AG04450 (cell line): ENCODE measurements at regions not wholly inside any gene's neighbourhood (a gene's known extent, or its start where the extent isn't known, plus 50 kb on each side); places are given as distances from the start of the nearest gene placed in this dataset.

Source experiments
- CTCF ChIA-PET: fragments of 300-600, 350-600 bp; formaldehyde crosslinking; extraction: SDS; loops from one replicate; lab custom pipeline; 2022; ENCODE audit warnings: antibody characterized with exemption, inconsistent platforms; lab: Charles Lee
- POLR2A ChIA-PET: fragments of 350-600 bp; formaldehyde crosslinking; extraction: SDS; loops from one replicate; lab custom pipeline; 2021; ENCODE audit warnings: antibody characterized with exemption, inconsistent platforms; lab: Yijun Ruan, JAX
- DNase-seq: peaks from one replicate; pipeline ENCODE4 v3.0.0-alpha.2; 2011; ENCODE audit warnings: low read depth, low spot score
- H3K27ac ChIP-seq: one replicate; pipeline ENCODE4 v1.5.1; 2012; ENCODE audit warnings: low read depth, low read length, control low read depth
- H3K27me3 ChIP-seq: one replicate; pipeline ENCODE4 v1.6.0; 2012; ENCODE audit warnings: low read length; ENCODE audit not compliant: control insufficient read depth, insufficient read depth
- H3K4me3 ChIP-seq: 2 replicates; pipeline ENCODE4 v1.5.1; 2011; ENCODE audit warnings: mild to moderate bottlenecking, low read depth, low read length, control low read depth
- H3K9me3 ChIP-seq: 2 replicates; pipeline ENCODE4 v1.5.1; 2012; ENCODE audit warnings: low read length; ENCODE audit not compliant: control insufficient read depth, insufficient read depth
- TF ChIP-seq, protein P1 (sequence below): IDR thresholded peaks from 2 replicates; pipeline ENCODE4 v1.5.1; 2011; ENCODE audit warnings: low read depth, low read length, control low read depth, inconsistent platforms

DNA sequence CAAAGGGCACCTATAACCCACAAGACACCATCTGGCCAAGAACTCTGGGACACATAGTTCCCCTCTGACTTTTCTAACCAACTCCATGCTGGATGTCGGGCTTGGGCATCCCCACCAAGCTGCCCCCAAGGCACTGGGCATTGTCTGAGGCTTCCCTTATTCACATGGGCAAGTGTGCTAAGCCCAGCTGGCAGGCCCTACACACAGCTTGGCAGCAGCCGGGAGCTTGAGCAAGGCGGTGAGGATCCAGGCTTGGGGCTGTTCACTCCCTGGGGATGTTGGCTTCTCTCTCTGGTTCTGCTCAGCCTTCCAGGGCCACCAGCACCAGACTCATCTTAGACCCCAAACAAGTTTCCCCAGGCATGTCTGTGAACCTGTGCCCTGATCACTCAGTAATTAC lies 138.3 kb upstream of the KAZN start:
- TF ChIP-seq, protein P1, sequence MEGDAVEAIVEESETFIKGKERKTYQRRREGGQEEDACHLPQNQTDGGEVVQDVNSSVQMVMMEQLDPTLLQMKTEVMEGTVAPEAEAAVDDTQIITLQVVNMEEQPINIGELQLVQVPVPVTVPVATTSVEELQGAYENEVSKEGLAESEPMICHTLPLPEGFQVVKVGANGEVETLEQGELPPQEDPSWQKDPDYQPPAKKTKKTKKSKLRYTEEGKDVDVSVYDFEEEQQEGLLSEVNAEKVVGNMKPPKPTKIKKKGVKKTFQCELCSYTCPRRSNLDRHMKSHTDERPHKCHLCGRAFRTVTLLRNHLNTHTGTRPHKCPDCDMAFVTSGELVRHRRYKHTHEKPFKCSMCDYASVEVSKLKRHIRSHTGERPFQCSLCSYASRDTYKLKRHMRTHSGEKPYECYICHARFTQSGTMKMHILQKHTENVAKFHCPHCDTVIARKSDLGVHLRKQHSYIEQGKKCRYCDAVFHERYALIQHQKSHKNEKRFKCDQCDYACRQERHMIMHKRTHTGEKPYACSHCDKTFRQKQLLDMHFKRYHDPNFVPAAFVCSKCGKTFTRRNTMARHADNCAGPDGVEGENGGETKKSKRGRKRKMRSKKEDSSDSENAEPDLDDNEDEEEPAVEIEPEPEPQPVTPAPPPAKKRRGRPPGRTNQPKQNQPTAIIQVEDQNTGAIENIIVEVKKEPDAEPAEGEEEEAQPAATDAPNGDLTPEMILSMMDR, result no peak
- Histone ChIP-seq H3K9me3 (peaks cover 5% of the 10 kb centered on the region), H3K27me3 (no peaks in the 10 kb centered on the region), H3K4me3 (no peak overlapping the region), H3K27ac (no peak overlapping the region)
- ChIA-PET POLR2A (no interaction called here), CTCF (no interaction called here)
- no peak for DNase-seq

DNA sequence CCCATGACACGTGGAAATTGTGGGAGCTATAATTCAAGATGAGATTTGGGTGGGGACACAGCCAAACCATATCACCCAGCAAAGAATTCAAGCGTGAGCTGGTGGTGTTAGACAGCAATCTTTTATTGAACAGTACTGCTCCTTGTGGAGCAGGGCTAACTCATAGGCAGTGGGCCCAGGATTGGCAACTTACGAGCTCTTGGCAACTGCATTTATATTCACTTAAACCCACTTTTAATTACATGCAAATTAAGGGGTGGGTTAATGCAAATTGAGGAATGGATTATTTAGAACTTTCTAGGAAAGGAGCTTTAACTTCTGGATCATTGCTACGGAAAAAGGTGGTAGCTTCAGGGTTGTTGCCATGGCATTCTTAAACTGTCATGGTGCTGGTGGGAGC lies 135.6 kb upstream of the KAZN start:
- Histone ChIP-seq H3K27me3 (no peaks in the 10 kb centered on the region), H3K27ac (no peak overlapping the region), H3K9me3 (peaks cover 8% of the 10 kb centered on the region), H3K4me3 (no peak overlapping the region)
- TF ChIP-seq, protein P1, result no peak
- CTCF ChIA-PET, result no interaction called here
- POLR2A ChIA-PET, result no interaction called here
- no peak for DNase-seq

GRCh38 chr1:14466006-14466405 lies 132.5 kb upstream of the KAZN start:
- H3K4me3 ChIP-seq, result no peak overlapping the region
- DNase-seq, result no peak
- H3K27ac ChIP-seq, result no peak overlapping the region
- CTCF ChIA-PET, result no interaction called here
- TF ChIP-seq, protein P1, result no peak
- POLR2A ChIA-PET, result no interaction called here
- H3K27me3 ChIP-seq, result no peaks in the 10 kb centered on the region
- peaks cover 5% of the 10 kb centered on the region; the same call in 1 of the 2 replicates for H3K9me3 ChIP-seq

- TF ChIP-seq, protein P1, result no peak
- Histone ChIP-seq H3K9me3 (peaks cover 5% of the 10 kb centered on the region), H3K4me3 (no peak overlapping the region), H3K27me3 (no peaks in the 10 kb centered on the region), H3K27ac (no peak overlapping the region)
- no peak for DNase-seq
- CTCF ChIA-PET, result no interaction called here
- POLR2A ChIA-PET, result no interaction called here
These were observed 131.4 kb upstream of the KAZN start for GRCh38 chr1:14467112-14467511.

DNA sequence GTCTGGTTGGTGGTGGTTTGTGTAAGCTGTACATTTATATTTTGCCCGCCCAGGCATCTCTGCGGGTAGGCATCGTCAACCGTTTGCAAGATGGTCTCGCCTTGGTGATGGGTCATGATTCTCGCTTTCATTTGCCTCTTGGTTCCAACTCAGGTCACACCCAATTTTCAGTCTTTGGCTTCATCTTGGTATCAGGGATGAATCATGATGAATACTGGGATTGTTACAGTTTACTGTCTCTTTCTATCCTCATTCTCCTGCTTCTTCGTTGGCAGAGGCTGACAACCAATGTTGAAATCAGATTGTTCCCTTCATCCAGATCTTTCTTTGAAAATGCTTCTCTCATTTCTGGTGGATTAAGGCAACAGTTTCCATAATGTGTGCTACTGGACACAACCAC lies 129.7 kb upstream of the KAZN start:
- Histone ChIP-seq H3K9me3 (peaks cover 5% of the 10 kb centered on the region), H3K27me3 (no peaks in the 10 kb centered on the region), H3K4me3 (no peak overlapping the region), H3K27ac (no peak overlapping the region)
- POLR2A ChIA-PET, result no interaction called here
- TF ChIP-seq, protein P1, result no peak
- DNase-seq, result no peak
- CTCF ChIA-PET, result no interaction called here
